Heart left ventricle (tissue), 13 donors: ENCODE measurements at regions not wholly inside any gene's neighbourhood (a gene's known extent, or its start where the extent isn't known, plus 50 kb on each side); places are given as distances from the start of the nearest gene placed in this dataset.

ENCODE experiments used
- CTCF ChIP-seq, 12 donors: fragments of 200-600 bp; sonication (generic) in 4 of 12; IDR thresholded peaks; one replicate each; pipeline versions ENCODE4 v1.5.0 to v1.8.0; 2018 to 2022; ENCODE audit warnings: antibody characterized with exemption in 12 of 12, mild to moderate bottlenecking in 5 of 12
- POLR2A ChIP-seq, 2 donors: fragments of 450-650 bp; IDR thresholded peaks; one replicate each; pipeline ENCODE4 v1.6.1; 2017; ENCODE audit warnings: antibody characterized with exemption in 2 of 2, mild to moderate bottlenecking in 2 of 2, moderate library complexity in 2 of 2
- donor health status: ischemic (EF 13 %, LVEDD 7.1; RV severe dilation, severe dysfunction).
- donor health status: DM: no; HTN: yes; CAD: no.
- donor health status: DM: no; HTN: no; CAD: no.
- donor health status: ischemic (EF 25% LVEDD 6.9; RV normal size, moderate dysfunction).
- donor health status: ischemic (EF 25% LVEDD 5.7; RV mildly dilated, moderate dysfunction).
- donor health status: ischemic (EF 35%, LVEDD 5.7; RV mildly dilated, moderate dysfunction).
- donor health status: nonischemic (EF 11% LVEDD 7.7; RV severe dilation, severe dysfunction).
- donor health status: DM: yes; HTN: yes; CAD: no.
- donor health status: PGD.
- donor health status: ischemic (EF 29% LVEDD 5.4; RV normal size, mild dysfunction).
- donor health status: nonischemic (EF 23%, LVEDD 6.1; RV moderate dilation, normal function).

- TF ChIP-seq CTCF (IDR thresholded peaks at IDR 0.05) = no peak
- TF ChIP-seq POLR2A (IDR thresholded peaks at IDR 0.05) = no peak
These were observed 260.4 kb downstream of the TBX18 start for GRCh38 chr6:84504025-84504424.
